ENCODE measurements at regions not wholly inside any gene's neighbourhood (a gene's known extent, or its start where the extent isn't known, plus 50 kb on each side); places are given as distances from the start of the nearest gene placed in this dataset.
"Not testable (repeated sequence)": the region's sequence is repeated elsewhere in the genome, so short reads cannot be mapped to it uniquely, and the experiment has no call there.

- TF ChIP-seq CTCF (IDR thresholded peaks at IDR 0.05) (no peak), POLR2A (IDR thresholded peaks at IDR 0.05) (no peak)
- DNase-seq (ENCODE audit: low spot score in 2 of 2) = no peak
Observed at GRCh38 chr5:125673359-125673950, 749.8 kb upstream of the GRAMD2B start.

DNA sequence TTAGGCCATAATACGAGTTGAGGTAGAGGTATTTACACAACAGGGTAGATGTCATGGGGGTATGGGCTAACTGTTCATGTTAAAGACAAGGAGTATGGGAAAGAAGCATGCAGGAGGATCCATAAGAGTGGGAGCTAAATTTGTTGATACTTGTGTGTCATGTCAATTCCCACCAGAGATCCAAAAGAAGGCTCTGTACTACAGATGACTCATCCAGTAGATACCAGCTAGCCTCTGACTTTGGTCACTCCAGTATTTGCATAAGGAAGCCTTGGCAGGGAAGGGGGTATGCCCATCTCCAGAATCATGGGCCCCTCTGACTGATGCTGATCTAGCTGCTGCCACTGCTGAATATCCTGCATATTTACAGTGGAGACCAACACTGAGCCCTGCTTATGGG is 743.7 kb upstream of the GRAMD2B start:
- TF ChIP-seq CTCF (IDR thresholded peaks at IDR 0.05) = no peak
- no peak for TF ChIP-seq POLR2A (IDR thresholded peaks at IDR 0.05)
- no peak overlapping the region for H3K4me3 ChIP-seq (ENCODE audit: low read depth, poor library complexity, severe bottlenecking)
- 91 to 96% methylated on average over 1 of the region's 1 CpG for WGBS, 2 donors
- intact Hi-C loops (cut with DNase I; ENCODE audit: low total_unique reads) = no loop called here
- DNase-seq (ENCODE audit: low spot score in 2 of 2) = no peak

More at GRCh38 chr5:125673359-125673950, 749.8 kb upstream of the GRAMD2B start:
- intact Hi-C loops (cut with DNase I; ENCODE audit: low total_unique reads) = no loop called here
- 87 to 93% methylated on average over 4 of the region's 4 CpGs for WGBS, 2 donors
- H3K4me3 ChIP-seq (ENCODE audit: low read depth, poor library complexity, severe bottlenecking) = no peak overlapping the region

DNA sequence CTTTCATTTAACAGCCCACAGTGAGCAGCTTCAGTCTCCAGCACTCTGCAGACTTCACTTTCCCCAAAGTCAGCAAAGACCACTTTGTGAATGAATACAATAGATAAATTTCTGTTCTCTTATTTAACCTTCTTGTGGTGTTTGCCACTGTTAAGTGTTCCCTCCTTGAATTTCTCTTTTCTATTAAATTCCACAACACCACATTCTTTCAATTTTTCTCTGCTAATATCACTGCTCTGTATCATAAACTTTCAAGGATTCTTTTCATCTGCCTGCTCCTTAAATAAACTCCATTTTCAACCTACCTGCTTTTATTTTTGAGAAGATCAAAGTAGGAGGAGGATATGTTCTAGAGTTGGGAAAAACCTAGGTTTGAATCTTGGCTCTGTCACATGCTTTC is 739.5 kb upstream of the GRAMD2B start:
- TF ChIP-seq CTCF (IDR thresholded peaks at IDR 0.05) (no peak), POLR2A (IDR thresholded peaks at IDR 0.05) (no peak)
- no peak overlapping the region for H3K4me3 ChIP-seq (ENCODE audit: low read depth, poor library complexity, severe bottlenecking)
- intact Hi-C loops (cut with DNase I; ENCODE audit: low total_unique reads) = no loop called here
- DNase-seq (ENCODE audit: low spot score in 2 of 2) = no peak

DNA sequence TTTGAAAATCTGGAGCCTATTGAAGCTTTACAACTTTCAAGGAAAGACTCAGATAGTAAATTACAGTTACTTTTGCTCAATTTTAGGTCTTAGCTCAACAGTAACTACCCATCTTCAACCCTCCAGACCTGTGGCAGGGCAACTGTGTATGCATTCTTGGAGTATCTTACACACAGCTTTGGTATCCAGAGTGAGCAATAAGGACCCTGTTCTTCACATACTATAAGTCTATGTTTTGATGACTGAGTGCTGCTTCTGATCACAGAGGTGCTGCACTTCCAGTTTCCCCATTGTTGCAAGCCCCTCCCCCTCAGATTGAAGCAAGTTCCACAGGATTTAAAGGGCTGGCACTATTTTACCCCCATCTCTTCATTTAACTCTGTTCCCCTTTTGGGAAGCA is 737.4 kb upstream of the GRAMD2B start:
- H3K4me3 ChIP-seq (ENCODE audit: low read depth, poor library complexity, severe bottlenecking) = no peak overlapping the region
- DNase-seq (ENCODE audit: low spot score in 2 of 2) = no peak
- intact Hi-C loops (cut with DNase I; ENCODE audit: low total_unique reads) = no loop called here
- TF ChIP-seq CTCF (IDR thresholded peaks at IDR 0.05) = no peak
- TF ChIP-seq POLR2A (IDR thresholded peaks at IDR 0.05) = no peak

DNA sequence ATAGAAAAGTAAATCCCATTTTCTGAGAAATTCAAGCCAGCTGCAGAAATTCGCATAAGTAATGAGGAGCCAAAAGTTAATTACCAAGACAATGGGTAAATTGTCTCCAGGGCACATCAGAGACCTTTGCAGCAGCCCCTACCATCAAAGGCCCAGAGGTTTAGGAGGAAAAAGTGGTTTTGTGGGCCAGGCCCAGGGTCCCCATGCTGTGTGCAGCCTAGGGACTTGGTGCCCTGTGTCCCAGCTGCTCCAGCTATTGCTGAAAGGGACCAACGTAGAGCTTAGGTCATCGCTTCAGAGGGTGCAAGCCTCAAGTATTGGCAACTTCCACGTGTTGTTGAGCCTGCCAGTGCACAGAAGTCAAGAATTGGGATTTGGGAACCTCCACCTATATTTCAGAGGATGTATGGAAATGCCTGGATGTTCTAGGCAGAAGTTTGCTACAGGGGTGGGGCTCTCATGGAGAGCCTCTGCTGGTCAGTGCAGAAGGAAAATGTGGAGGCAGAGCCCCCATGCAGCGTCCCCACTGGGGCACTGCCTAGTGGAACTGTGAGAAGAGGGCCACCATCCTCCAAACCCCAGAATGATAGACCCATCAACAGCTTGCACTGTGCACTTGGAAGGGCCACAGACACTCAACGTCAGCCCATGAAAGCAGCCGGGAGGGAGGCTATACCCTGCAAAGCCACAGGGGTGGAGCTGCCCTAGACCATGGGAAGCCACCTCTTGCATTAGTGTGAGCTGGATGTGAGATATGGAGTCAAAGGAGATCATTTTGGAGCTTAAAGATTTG is 731.3 kb upstream of the GRAMD2B start:
- DNase-seq (ENCODE audit: low spot score in 2 of 2); intact Hi-C loops (cut with DNase I; ENCODE audit: low total_unique reads); H3K4me3 ChIP-seq (ENCODE audit: low read depth, poor library complexity, severe bottlenecking): not testable (repeated sequence)
- 88 to 89% methylated on average over 7 of the region's 7 CpGs for WGBS, 2 donors

- H3K4me3 ChIP-seq (ENCODE audit: low read depth, poor library complexity, severe bottlenecking) = no peak overlapping the region
- WGBS, 2 donors = 44 to 56% methylated on average over 4 of the region's 4 CpGs
- TF ChIP-seq POLR2A (IDR thresholded peaks at IDR 0.05) (no peak), CTCF (IDR thresholded peaks at IDR 0.05) (no peak)
- DNase-seq (ENCODE audit: low spot score in 2 of 2) = no peak
- intact Hi-C loops (cut with DNase I; ENCODE audit: low total_unique reads) = no loop called here
Observed at GRCh38 chr5:125695996-125696655, 727.1 kb upstream of the GRAMD2B start.

Measured in lower leg skin (tissue), 4 donors.